T-helper 17 cell (primary cell): ENCODE measurements at regions not wholly inside any gene's neighbourhood (a gene's known extent, or its start where the extent isn't known, plus 50 kb on each side); places are given as distances from the start of the nearest gene placed in this dataset.
"Not testable (repeated sequence)": the region's sequence is repeated elsewhere in the genome, so short reads cannot be mapped to it uniquely, and the experiment has no call there.

Experiments
- ATAC-seq: fragments of 150-1000 bp; cut with Tn5 transposase; 2 replicates; pipeline ENCODE4 v1.10.0; 2021; ENCODE audit warnings: mild to moderate bottlenecking, moderate library complexity
- DNase-seq, 3 donors: peaks; one replicate each; pipeline versions ENCODE4 v3.0.0 to v3.0.0-alpha.2; 2020 to 2021
- H3K9me3 ChIP-seq: one replicate; pipeline ENCODE4 v1.7.0; 2013; ENCODE audit warnings: low read length, mild to moderate bottlenecking; ENCODE audit not compliant: control insufficient read depth, poor library complexity, severe bottlenecking
- H3K27ac Mint-ChIP-seq: one replicate; pipeline ENCODE4 v1.8.0; 2022; ENCODE audit warnings: mild to moderate bottlenecking, moderate library complexity, mixed read lengths
- H3K27me3 Mint-ChIP-seq: one replicate; pipeline ENCODE4 v1.8.0; 2022; ENCODE audit warnings: mixed read lengths
- H3K36me3 Mint-ChIP-seq: one replicate; pipeline ENCODE4 v1.8.0; 2022; ENCODE audit warnings: low read depth, mixed read lengths
- H3K4me1 Mint-ChIP-seq: one replicate; pipeline ENCODE4 v1.8.0; 2022; ENCODE audit warnings: mild to moderate bottlenecking, mixed read lengths
- H3K4me3 Mint-ChIP-seq: one replicate; pipeline ENCODE4 v1.8.0; 2022; ENCODE audit warnings: mild to moderate bottlenecking, moderate library complexity, mixed read lengths

GRCh38 chr11:129631201-129631600 is 184.4 kb upstream of the TMEM45B start:
- no peak overlapping the region for H3K27ac Mint-ChIP-seq
- H3K4me3 Mint-ChIP-seq: no peak overlapping the region
- DNase-seq (no peak), ATAC-seq (no peak)
- H3K4me1 Mint-ChIP-seq: no peaks in the 10 kb centered on the region
- H3K27me3 Mint-ChIP-seq: no peaks in the 10 kb centered on the region
- H3K9me3 ChIP-seq: no peaks in the 10 kb centered on the region
- peaks cover 4% of the 10 kb centered on the region for H3K36me3 Mint-ChIP-seq

GRCh38 chr11:129636926-129637325 is 178.7 kb upstream of the TMEM45B start:
- no peak overlapping the region for H3K27ac Mint-ChIP-seq
- peaks cover 3% of the 10 kb centered on the region for H3K36me3 Mint-ChIP-seq
- no peak overlapping the region for H3K4me3 Mint-ChIP-seq
- ATAC-seq: no peak
- DNase-seq: no peak
- H3K4me1 Mint-ChIP-seq: peaks cover 8% of the 10 kb centered on the region
- no peaks in the 10 kb centered on the region for H3K9me3 ChIP-seq
- no peaks in the 10 kb centered on the region for H3K27me3 Mint-ChIP-seq

DNA sequence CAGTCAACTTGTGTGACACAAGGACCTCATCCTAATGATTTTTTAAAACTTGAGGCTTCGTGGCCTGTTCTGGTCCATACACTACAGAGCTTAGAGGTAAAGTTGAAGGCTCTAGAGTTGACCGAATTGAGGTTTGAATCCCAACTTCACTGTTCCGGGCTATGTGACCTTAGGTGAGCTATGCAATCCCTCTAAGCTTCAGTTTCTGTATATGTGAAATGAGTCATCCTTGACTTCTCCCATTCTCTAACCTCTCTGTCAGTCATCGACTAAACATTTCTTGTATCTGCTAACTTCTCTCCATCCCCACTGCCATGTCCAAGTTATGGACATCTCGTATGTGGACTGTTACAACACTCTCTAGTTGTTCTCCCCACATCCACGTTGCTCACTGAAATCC is 178.2 kb upstream of the TMEM45B start:
- ATAC-seq (no peak), DNase-seq (no peak)
- no peaks in the 10 kb centered on the region for H3K9me3 ChIP-seq
- no peak overlapping the region for H3K27ac Mint-ChIP-seq
- peaks cover 8% of the 10 kb centered on the region for H3K4me1 Mint-ChIP-seq
- peak overlapping the region; percentile 25 for H3K4me3 Mint-ChIP-seq
- H3K36me3 Mint-ChIP-seq: peaks cover 5% of the 10 kb centered on the region
- no peaks in the 10 kb centered on the region for H3K27me3 Mint-ChIP-seq

- no peak for ATAC-seq
- peaks cover 8% of the 10 kb centered on the region for H3K4me1 Mint-ChIP-seq
- H3K27me3 Mint-ChIP-seq: no peaks in the 10 kb centered on the region
- H3K27ac Mint-ChIP-seq: no peak overlapping the region
- no peaks in the 10 kb centered on the region for H3K9me3 ChIP-seq
- DNase-seq: no peak
- peak overlapping the region; percentile 25 for H3K4me3 Mint-ChIP-seq
- peaks cover 6% of the 10 kb centered on the region for H3K36me3 Mint-ChIP-seq
These were observed 177.5 kb upstream of the TMEM45B start for GRCh38 chr11:129637983-129638776.

GRCh38 chr11:129639300-129639699 is 176.3 kb upstream of the TMEM45B start:
- H3K36me3 Mint-ChIP-seq: peaks cover 6% of the 10 kb centered on the region
- peaks cover 2% of the 10 kb centered on the region for H3K27me3 Mint-ChIP-seq
- no peak overlapping the region for H3K4me3 Mint-ChIP-seq
- DNase-seq (no peak), ATAC-seq (no peak)
- H3K27ac Mint-ChIP-seq: no peak overlapping the region
- H3K9me3 ChIP-seq: no peaks in the 10 kb centered on the region
- H3K4me1 Mint-ChIP-seq: peaks cover 8% of the 10 kb centered on the region

DNA sequence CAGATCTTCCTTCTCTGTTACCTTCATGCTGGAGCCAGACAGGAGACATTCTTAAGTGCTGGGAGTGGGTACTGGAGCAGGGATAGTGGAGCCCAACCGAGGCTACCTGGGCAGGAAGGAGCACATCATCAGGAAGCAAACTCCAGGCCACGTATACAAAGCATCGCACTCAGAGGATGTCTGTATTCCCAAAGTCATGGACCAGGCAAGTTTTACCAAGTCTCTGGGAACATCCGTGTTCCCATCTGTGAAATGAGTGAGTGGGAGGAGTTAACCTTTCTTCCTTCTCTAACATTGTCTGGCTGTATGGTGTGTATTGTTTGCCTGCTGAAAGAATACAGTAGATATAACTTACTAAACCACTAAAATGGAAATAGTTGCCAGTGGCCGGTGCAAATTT is 175.0 kb upstream of the TMEM45B start:
- ATAC-seq (no peak), DNase-seq (no peak)
- H3K4me3 Mint-ChIP-seq: no peak overlapping the region
- H3K36me3 Mint-ChIP-seq: peaks cover 6% of the 10 kb centered on the region
- peaks cover 6% of the 10 kb centered on the region for H3K27me3 Mint-ChIP-seq
- peaks cover 8% of the 10 kb centered on the region for H3K4me1 Mint-ChIP-seq
- H3K27ac Mint-ChIP-seq: no peak overlapping the region
- H3K9me3 ChIP-seq: no peaks in the 10 kb centered on the region

DNA sequence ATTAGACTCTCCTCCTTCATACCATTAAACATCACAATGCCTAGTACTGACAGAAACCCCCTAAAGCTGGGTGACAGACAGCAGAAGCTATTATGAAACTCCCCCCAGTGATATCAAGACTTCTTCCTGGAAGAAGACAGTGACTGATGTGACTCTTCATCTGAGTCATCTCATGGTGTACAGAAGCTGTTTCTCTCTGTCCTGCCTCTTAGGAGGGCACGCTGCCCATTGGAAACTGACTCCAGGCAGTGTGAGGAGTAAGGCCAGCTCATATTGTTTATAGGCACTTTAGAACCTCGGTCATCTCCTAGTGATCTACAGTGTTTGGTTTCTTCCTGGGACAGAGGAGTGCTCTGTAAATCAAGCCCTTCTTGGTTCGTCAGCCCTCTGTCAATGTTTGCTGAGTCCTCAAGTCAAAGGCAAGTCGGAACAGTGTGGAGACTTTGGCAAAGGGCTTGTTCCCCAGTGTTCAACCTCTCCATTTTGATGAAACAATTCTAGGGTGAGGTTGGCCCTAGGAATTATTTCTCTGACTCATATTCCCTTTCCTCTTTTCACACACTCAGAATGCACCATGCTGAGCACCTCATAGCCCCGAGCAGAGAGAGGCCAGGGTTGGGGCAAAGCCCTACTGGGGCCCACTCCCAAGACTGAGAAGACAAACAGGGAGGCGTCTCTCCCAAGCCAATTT is 172.5 kb upstream of the TMEM45B start:
- H3K9me3 ChIP-seq: no peaks in the 10 kb centered on the region
- no peak for ATAC-seq
- Mint-ChIP-seq H3K36me3 (peaks cover 4% of the 10 kb centered on the region), H3K27me3 (peaks cover 6% of the 10 kb centered on the region), H3K4me3 (no peak overlapping the region), H3K4me1 (peaks cover 3% of the 10 kb centered on the region), H3K27ac (no peak overlapping the region)
- DNase-seq: no peak

- Mint-ChIP-seq H3K27me3 (peaks cover 6% of the 10 kb centered on the region), H3K27ac (no peak overlapping the region), H3K36me3 (peaks cover 4% of the 10 kb centered on the region), H3K4me1 (peaks cover 2% of the 10 kb centered on the region), H3K4me3 (no peak overlapping the region)
- ATAC-seq (no peak), DNase-seq (no peak)
- H3K9me3 ChIP-seq: no peaks in the 10 kb centered on the region
These were observed 171.3 kb upstream of the TMEM45B start for GRCh38 chr11:129644326-129644725.

DNA sequence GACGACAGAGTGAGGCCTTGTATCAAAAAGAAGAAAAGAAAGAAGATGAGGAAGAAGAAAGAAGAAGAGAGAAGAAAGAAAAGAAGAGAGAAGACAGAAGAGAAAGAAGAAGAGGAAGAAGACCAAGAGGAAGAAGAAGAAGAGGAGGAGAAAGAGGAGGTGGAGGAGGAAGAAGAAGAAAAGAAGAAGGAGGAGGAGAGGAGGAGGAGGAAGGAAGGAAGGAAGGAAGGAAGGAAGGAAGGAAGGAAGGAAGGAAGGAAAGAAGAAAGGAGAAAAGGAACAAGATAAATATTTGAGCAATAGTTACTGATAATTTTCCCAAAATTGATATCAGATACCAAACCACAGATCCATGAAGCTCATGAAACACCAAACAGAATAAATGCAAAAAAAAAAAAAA is 169.7 kb upstream of the TMEM45B start:
- Mint-ChIP-seq H3K27me3 (peaks cover 6% of the 10 kb centered on the region), H3K4me1 (peaks cover 2% of the 10 kb centered on the region), H3K4me3 (no peak overlapping the region), H3K27ac (no peak overlapping the region), H3K36me3 (peaks cover 4% of the 10 kb centered on the region)
- DNase-seq: no peak
- no peak for ATAC-seq
- no peaks in the 10 kb centered on the region for H3K9me3 ChIP-seq

- not testable (repeated sequence) for H3K4me3 Mint-ChIP-seq, ATAC-seq, H3K9me3 ChIP-seq, H3K27ac Mint-ChIP-seq, DNase-seq, H3K27me3 Mint-ChIP-seq, H3K4me1 Mint-ChIP-seq, H3K36me3 Mint-ChIP-seq
These were observed 165.6 kb upstream of the TMEM45B start for GRCh38 chr11:129650044-129650443.

- peaks cover 2% of the 10 kb centered on the region for H3K36me3 Mint-ChIP-seq
- H3K27ac Mint-ChIP-seq: no peak overlapping the region
- ATAC-seq (no peak), DNase-seq (no peak)
- peaks cover under 1% of the 10 kb centered on the region for H3K4me1 Mint-ChIP-seq
- no peaks in the 10 kb centered on the region for H3K27me3 Mint-ChIP-seq
- H3K4me3 Mint-ChIP-seq: no peak overlapping the region
- H3K9me3 ChIP-seq: no peaks in the 10 kb centered on the region
These were observed 162.8 kb upstream of the TMEM45B start for GRCh38 chr11:129652835-129653234.

GRCh38 chr11:129655247-129655832 is 160.3 kb upstream of the TMEM45B start:
- H3K4me3 Mint-ChIP-seq: no peak overlapping the region
- peaks cover 2% of the 10 kb centered on the region for H3K36me3 Mint-ChIP-seq
- DNase-seq (no peak), ATAC-seq (no peak)
- no peaks in the 10 kb centered on the region for H3K27me3 Mint-ChIP-seq
- no peak overlapping the region for H3K27ac Mint-ChIP-seq
- no peaks in the 10 kb centered on the region for H3K9me3 ChIP-seq
- H3K4me1 Mint-ChIP-seq: no peaks in the 10 kb centered on the region

DNA sequence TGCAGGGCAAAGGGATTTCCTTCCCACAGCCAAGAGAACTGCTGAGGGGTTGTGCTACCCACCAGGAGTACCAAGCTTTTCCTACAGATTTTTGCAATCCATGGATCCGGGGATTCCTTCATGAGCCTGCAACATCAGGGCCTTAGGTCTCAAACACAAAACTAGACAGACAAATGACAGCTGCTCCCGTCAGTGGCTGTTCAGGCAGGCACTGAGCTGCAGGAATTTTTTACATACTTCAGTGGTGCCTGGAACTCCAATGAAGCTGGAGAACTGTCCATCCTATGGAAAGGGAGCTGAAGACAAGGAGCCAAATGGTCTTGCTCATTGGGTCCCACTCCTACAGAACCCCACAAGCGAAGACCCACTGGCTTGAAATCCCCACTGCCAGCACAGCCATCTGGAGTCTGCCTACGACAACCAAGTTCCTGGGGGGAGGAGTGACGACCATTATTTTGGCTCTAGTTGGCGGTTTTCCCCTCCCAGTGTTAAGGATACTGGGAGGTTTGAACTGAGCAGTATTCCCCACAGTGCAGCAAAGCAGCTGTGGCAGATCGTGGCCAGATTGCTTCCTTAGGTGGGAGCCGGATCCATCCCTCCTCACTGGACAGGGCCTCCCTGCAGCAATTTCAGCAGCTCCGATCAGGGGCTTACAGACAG is 157.7 kb upstream of the TMEM45B start:
- ATAC-seq (no peak), DNase-seq (no peak)
- Mint-ChIP-seq H3K4me3 (no peak overlapping the region), H3K27me3 (no peaks in the 10 kb centered on the region), H3K36me3 (no peaks in the 10 kb centered on the region), H3K4me1 (no peaks in the 10 kb centered on the region), H3K27ac (no peak overlapping the region)
- H3K9me3 ChIP-seq: no peaks in the 10 kb centered on the region
